ENCODE measurements at regions not wholly inside any gene's neighbourhood (a gene's known extent, or its start where the extent isn't known, plus 50 kb on each side); places are given as distances from the start of the nearest gene placed in this dataset. TPM values are rescaled to one million over a fixed set of nuclear protein-coding genes. Genes with fewer than 3 reads are reported as not detected.
"Not testable (repeated sequence)": the region's sequence is repeated elsewhere in the genome, so short reads cannot be mapped to it uniquely, and the experiment has no call there.

GRCh38 chr1:149726688-149727087 is 55.8 kb upstream of the FCGR1A start:
- H3K27ac ChIP-seq (ENCODE audit: low read length, poor library complexity, severe bottlenecking); H4K8ac ChIP-seq (ENCODE audit: low read length); H3K4me3 ChIP-seq (ENCODE audit: insufficient read depth in 1 of 2, low read depth in 1 of 2, low read length in 2 of 2); H3K18ac ChIP-seq (ENCODE audit: low read depth in 1 of 2, low read length in 2 of 2); H3K14ac ChIP-seq (ENCODE audit: low read length in 2 of 2); H3K4me2 ChIP-seq (ENCODE audit: low read length, poor library complexity, severe bottlenecking); H3K36me3 ChIP-seq (ENCODE audit: control insufficient read depth in 1 of 2, insufficient read depth in 2 of 2, low read depth in 1 of 2, low read length in 2 of 2); H2BK15ac ChIP-seq (ENCODE audit: low read depth, poor library complexity, severe bottlenecking); H2BK120ac ChIP-seq (ENCODE audit: low read depth, low read length); H3K27me3 ChIP-seq (ENCODE audit: control insufficient read depth in 1 of 2, insufficient read depth in 1 of 2, low read length in 2 of 2); H3K4me1 ChIP-seq (ENCODE audit: control insufficient read depth, insufficient read depth, low read depth, low read length); H3K9ac ChIP-seq (ENCODE audit: low read length); H2AK5ac ChIP-seq (ENCODE audit: low read length, severe bottlenecking); H3K4ac ChIP-seq (ENCODE audit: low read depth in 1 of 2, low read length in 2 of 2); H4K91ac ChIP-seq (ENCODE audit: low read length); H2AFZ ChIP-seq (ENCODE audit: low read depth, low read length); H3K79me1 ChIP-seq (replicated peaks; ENCODE audit: low read length, poor library complexity, severe bottlenecking); H3K23ac ChIP-seq (ENCODE audit: low read length in 2 of 2); H2BK12ac ChIP-seq (ENCODE audit: low read length in 2 of 2); H2BK5ac ChIP-seq (ENCODE audit: low read depth, low read length, poor library complexity, severe bottlenecking); H3K9me3 ChIP-seq (ENCODE audit: control insufficient read depth, low read length); DNase-seq: not testable (repeated sequence)
- WGBS = no CpG with 5 or more reads among the region's 4 CpGs

- H3K4me2 ChIP-seq (ENCODE audit: low read length, poor library complexity, severe bottlenecking); H3K79me1 ChIP-seq (replicated peaks; ENCODE audit: low read length, poor library complexity, severe bottlenecking); DNase-seq; H4K8ac ChIP-seq (ENCODE audit: low read length); H3K4me3 ChIP-seq (ENCODE audit: insufficient read depth in 1 of 2, low read depth in 1 of 2, low read length in 2 of 2); H2AK5ac ChIP-seq (ENCODE audit: low read length, severe bottlenecking); H3K36me3 ChIP-seq (ENCODE audit: control insufficient read depth in 1 of 2, insufficient read depth in 2 of 2, low read depth in 1 of 2, low read length in 2 of 2); H3K9me3 ChIP-seq (ENCODE audit: control insufficient read depth, low read length); H3K23ac ChIP-seq (ENCODE audit: low read length in 2 of 2); H3K27me3 ChIP-seq (ENCODE audit: control insufficient read depth in 1 of 2, insufficient read depth in 1 of 2, low read length in 2 of 2); H3K18ac ChIP-seq (ENCODE audit: low read depth in 1 of 2, low read length in 2 of 2); H3K27ac ChIP-seq (ENCODE audit: low read length, poor library complexity, severe bottlenecking); H3K9ac ChIP-seq (ENCODE audit: low read length); H2BK15ac ChIP-seq (ENCODE audit: low read depth, poor library complexity, severe bottlenecking); H2BK12ac ChIP-seq (ENCODE audit: low read length in 2 of 2); H4K91ac ChIP-seq (ENCODE audit: low read length); H3K4me1 ChIP-seq (ENCODE audit: control insufficient read depth, insufficient read depth, low read depth, low read length); H2BK5ac ChIP-seq (ENCODE audit: low read depth, low read length, poor library complexity, severe bottlenecking); H3K4ac ChIP-seq (ENCODE audit: low read depth in 1 of 2, low read length in 2 of 2); H2AFZ ChIP-seq (ENCODE audit: low read depth, low read length); H2BK120ac ChIP-seq (ENCODE audit: low read depth, low read length); H3K14ac ChIP-seq (ENCODE audit: low read length in 2 of 2): not testable (repeated sequence)
- no CpG with 5 or more reads among the region's 3 CpGs for WGBS
Observed at GRCh38 chr1:149728598-149728997, 53.9 kb upstream of the FCGR1A start.

Small RNAs in the stretch of these regions (small RNA-seq; reads per million reads assigned to genes)
- gene RF00003 (ENCODE audit: low read depth) = 1.2 reads per million
- gene RNU1-68P (ENCODE audit: low read depth) = not detected

Data from mesenchymal stem cell (in vitro differentiated cells and primary cell).